ENCODE measurements at regions not wholly inside any gene's neighbourhood (a gene's known extent, or its start where the extent isn't known, plus 50 kb on each side); places are given as distances from the start of the nearest gene placed in this dataset.

DNA sequence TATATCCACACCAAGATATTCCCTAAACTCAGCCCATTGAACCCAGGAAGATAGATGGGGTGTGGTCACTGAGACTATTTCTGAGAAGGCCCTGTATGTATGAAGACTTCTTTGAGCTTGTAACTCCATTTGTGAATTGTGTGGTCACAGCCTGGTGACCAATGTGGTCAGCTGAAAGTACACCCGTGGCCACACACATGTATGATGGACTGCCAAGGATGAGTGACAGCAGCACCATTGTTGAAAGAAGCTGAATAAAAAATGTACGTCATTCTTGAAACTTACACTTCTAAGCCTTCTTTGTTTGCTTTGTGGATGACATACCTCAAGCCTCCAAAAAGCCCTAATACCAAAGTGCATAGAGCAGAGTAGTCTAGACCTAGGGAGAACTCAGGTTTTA lies 581.4 kb downstream of the RAB28 start:
- DNase-seq (ENCODE audit: low spot score), result no peak
- Histone ChIP-seq H3K27ac (no peak overlapping the region), H3K4me3 (no peak overlapping the region)
- TF ChIP-seq, protein P1, sequence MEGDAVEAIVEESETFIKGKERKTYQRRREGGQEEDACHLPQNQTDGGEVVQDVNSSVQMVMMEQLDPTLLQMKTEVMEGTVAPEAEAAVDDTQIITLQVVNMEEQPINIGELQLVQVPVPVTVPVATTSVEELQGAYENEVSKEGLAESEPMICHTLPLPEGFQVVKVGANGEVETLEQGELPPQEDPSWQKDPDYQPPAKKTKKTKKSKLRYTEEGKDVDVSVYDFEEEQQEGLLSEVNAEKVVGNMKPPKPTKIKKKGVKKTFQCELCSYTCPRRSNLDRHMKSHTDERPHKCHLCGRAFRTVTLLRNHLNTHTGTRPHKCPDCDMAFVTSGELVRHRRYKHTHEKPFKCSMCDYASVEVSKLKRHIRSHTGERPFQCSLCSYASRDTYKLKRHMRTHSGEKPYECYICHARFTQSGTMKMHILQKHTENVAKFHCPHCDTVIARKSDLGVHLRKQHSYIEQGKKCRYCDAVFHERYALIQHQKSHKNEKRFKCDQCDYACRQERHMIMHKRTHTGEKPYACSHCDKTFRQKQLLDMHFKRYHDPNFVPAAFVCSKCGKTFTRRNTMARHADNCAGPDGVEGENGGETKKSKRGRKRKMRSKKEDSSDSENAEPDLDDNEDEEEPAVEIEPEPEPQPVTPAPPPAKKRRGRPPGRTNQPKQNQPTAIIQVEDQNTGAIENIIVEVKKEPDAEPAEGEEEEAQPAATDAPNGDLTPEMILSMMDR (IDR thresholded peaks at IDR 0.05), result no peak

DNA sequence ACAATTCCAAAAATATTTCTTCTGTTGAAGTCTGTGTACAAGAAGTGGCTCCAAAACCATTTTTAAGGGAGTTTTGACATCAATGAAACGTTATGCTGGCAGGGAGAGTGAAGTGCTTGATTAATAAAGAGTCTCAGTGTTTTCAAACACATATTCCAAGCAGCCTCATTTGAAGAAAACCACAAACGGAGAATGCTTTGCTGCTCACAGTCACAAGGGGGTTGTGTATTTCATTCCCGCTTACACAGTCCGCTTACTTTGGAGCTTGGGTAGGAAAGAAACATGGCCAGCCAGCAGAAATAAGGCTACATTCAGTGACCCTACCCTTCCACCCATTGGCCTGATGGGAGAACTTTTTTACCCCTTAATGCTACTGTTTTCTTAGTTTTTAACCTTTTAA lies 586.2 kb downstream of the RAB28 start:
- TF ChIP-seq, protein P1 (IDR thresholded peaks at IDR 0.05), result no peak
- Histone ChIP-seq H3K27ac (no peak overlapping the region), H3K4me3 (no peak overlapping the region)
- no peak for DNase-seq (ENCODE audit: low spot score)

DNA sequence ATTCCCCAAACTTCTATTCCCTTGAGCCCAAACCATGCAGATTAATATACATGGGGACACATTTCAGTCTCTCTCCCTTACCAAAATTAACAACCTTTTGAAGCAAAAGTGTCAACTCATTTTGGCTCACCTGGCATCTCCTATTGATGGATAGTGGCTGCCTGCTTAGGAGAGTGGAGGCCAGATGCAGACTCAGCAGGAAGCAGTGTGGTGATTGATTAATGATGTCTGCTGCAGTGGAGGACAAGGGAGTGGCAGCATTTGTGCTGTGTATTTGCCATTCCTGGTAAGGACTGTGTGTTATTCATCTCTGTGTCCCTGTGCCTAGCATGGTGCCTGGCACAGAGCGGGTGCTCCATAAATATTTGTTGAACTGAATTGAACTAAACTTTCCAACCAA lies 590.1 kb downstream of the RAB28 start:
- Histone ChIP-seq H3K4me3 (no peak overlapping the region), H3K27ac (no peak overlapping the region)
- no peak for DNase-seq (ENCODE audit: low spot score)
- TF ChIP-seq, protein P1 (IDR thresholded peaks at IDR 0.05), result no peak

DNA sequence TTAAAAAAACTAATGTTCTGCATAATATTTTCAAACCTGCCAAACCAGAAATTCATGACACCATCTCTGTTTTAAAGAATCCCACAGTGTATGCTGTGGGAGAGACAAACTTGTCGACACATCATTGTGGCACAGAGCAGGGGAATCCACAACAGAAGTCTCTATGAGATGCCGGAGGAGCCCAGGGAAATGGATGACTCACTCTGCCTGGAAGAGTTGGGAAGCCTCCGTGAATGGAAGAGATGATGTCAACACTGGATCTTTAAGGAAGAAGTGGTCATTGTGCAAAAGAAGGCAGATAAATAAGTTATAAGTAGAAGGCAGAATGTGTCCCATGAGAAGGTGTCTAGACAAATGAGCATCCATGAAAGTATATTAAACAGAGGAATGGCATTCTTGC lies 595.1 kb downstream of the RAB28 start:
- TF ChIP-seq, protein P1 (IDR thresholded peaks at IDR 0.05), result no peak
- no peak overlapping the region for H3K27ac ChIP-seq
- H3K4me3 ChIP-seq, result no peak overlapping the region
- no peak for DNase-seq (ENCODE audit: low spot score)

DNA sequence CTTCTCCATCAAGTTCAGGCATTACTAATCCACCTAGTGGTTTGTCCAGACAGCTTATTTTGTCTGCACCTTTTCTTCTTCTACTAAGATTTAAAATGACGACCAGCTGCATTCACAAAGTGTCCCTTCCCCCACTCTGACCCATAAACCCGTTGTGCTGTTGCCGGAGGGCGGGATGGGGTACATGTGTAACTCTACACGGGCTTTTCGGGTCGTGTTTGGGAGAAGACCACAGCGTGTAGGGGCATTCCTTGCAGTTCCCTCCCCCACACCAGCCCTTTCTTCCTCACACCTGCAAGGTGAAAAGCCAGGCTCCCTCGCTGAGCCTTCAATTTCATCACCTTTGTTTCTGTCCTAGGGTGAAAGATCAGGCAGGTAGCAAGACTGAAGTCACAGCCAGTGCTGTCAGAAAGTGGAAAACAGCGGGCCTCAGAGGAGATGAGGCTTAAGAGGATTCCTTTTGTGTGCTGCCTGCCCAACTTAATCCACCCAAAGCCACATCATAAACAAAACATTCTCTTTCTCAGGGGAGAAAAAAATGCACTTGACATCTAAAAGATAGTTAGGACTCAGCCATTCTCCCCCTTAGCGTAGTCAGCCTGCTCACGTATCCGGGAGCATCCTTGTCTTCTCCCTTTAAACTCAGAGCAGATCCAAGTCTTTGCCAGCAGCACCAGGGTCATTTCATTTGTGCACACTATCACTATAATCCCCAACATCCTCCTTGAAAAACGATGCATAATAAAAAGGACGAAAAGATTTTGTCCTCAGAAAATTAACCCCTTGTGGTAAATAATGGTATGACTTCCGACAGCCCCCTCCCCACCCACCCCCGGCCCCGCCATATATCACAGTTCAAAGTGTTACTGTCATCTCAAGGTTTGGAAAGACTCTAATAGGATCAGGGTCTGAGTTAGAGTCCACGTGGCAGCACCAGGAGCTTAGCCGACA lies 599.0 kb downstream of the RAB28 start:
- DNase-seq (ENCODE audit: low spot score), result no peak
- no peak overlapping the region for H3K27ac ChIP-seq
- TF ChIP-seq, protein P1 (IDR thresholded peaks at IDR 0.05), result no peak
- no peak overlapping the region for H3K4me3 ChIP-seq

DNA sequence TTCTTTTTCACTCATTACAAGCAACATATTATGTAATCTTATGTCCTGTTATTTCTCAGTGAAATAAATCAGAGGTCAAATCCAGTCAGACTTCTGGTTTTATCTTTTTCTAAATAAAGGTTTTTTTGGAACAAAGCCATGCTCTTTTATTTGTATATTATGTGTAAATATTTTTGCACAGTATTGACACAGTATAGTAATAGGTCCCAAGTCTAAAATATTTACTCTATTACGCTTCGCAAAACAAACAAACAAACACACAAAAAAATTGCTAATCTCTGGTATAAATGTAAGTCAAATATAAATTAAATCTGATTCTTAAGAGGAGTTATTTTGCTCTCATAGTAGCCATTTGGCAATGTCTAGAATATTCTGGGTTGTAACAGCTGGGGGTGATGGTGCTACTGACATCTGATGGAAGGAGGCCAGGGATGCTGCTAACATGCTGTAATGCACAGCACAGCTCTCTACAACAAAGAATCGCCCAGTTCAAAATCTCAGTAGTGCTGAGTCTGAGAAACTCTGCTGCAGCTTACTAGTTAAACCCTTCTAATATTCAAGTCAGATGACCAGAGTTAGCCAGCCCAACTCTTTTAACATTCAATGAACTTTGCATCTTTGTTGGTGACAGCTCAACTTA lies 602.1 kb downstream of the RAB28 start:
- Histone ChIP-seq H3K27ac (no peak overlapping the region), H3K4me3 (no peak overlapping the region)
- TF ChIP-seq, protein P1 (IDR thresholded peaks at IDR 0.05), result no peak
- no peak for DNase-seq (ENCODE audit: low spot score)
